Ovary (tissue), 7 donors: ENCODE measurements at regions not wholly inside any gene's neighbourhood (a gene's known extent, or its start where the extent isn't known, plus 50 kb on each side); places are given as distances from the start of the nearest gene placed in this dataset.

Source experiments
- DNase-seq, 5 donors: peaks; one replicate each; pipeline ENCODE4 v3.0.0-alpha.2; 2019 to 2020
- H3K27ac ChIP-seq, 2 donors: fragments of 200-600 bp; one replicate each; pipeline versions ENCODE4 v1.5.1 to v1.8.0; 2019 to 2022
- H3K27me3 ChIP-seq: fragments of 200-600 bp; one replicate; pipeline ENCODE4 v1.8.0; 2022
- H3K36me3 ChIP-seq: fragments of 200-600 bp; sonication (generic); one replicate; pipeline ENCODE4 v1.5.1; 2019
- H3K4me1 ChIP-seq: one replicate; pipeline ENCODE4 v1.8.1; 2013; ENCODE audit warnings: mild to moderate bottlenecking, moderate library complexity; ENCODE audit not compliant: insufficient read depth
- H3K4me3 ChIP-seq: fragments of 200-600 bp; sonication (generic); one replicate; pipeline ENCODE4 v1.5.1; 2017
- H3K9me3 ChIP-seq, 2 donors: fragments of 200-600 bp in 1 of 2; sonication (generic) in 1 of 2; one replicate each; pipeline versions ENCODE4 v1.5.1 to v1.8.1; 2013 to 2019; ENCODE audit warnings: mild to moderate bottlenecking in 1 of 2, moderate library complexity in 1 of 2
- EP300 ChIP-seq: sonication (generic); formaldehyde crosslinking; IDR thresholded peaks from one replicate; pipeline ENCODE4 v1.6.1; 2017; ENCODE audit warnings: antibody characterized with exemption
- POLR2A ChIP-seq: fragments of 450-650 bp; IDR thresholded peaks from one replicate; pipeline ENCODE4 v1.6.1; 2017; ENCODE audit warnings: antibody characterized with exemption, mild to moderate bottlenecking, moderate library complexity
- WGBS, 3 donors: extraction: QIAGEN DNeasy Blood & Tissue Kit in 1 of 3; methylation state at CpG; one replicate each; pipeline versions ENCODE4 v1.1.5 to v1.1.7; 2013 to 2017; 5-methylcytosine and 5-hydroxymethylcytosine counted together
- intact Hi-C, 4 donors: fragments of 100-400 bp; cut with DNase I; formaldehyde crosslinking; loops; one replicate each; pipeline versions ENCODE4 v1.11.0 to v1.15.1; 2022 to 2023
- TF ChIP-seq, protein P1 (sequence below), 3 donors: fragments of 450-650 bp in 2 of 3; fragments of 200-600 bp in 1 of 3; IDR thresholded peaks; one replicate each; pipeline versions ENCODE4 v1.5.1 to v1.8.0; 2016 to 2022; ENCODE audit warnings: antibody characterized with exemption in 3 of 3, mild to moderate bottlenecking in 1 of 3
- donor health status: DM: no; HTN: no; CAD: no; lungs with moderate emphysema.
- donor health status: DM: no; HTN: no; CAD: no.
- donor health status: Bipolar disorder and iron deficiency.
- donor health status: DM: no; HTN: no; CAD: no.
- donor health status: DM: yes; HTN: yes; CAD: no.

DNA sequence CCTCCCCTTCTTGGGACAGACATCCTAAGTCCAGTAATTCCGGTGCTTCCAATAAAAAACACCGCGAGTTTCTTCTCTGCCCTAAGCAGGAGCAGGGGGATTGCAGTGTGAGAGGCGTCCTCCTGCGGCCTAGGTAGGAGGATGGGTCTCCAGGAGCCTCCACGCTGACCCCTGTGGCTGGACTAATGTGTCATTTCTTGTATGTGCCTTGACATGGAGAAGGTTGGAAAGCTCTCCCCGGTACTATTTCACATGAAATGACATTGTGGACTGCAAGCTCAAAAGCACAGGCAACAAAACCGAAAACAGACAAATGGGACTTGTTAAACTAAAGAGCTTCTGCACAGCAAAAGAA is 66.6 kb upstream of the ENPP6 start:
- no peaks in the 10 kb centered on the region for H3K9me3 ChIP-seq
- no peak overlapping the region for H3K4me3 ChIP-seq
- H3K36me3 ChIP-seq: no peaks in the 10 kb centered on the region
- no peak overlapping the region for H3K27ac ChIP-seq
- H3K27me3 ChIP-seq: no peaks in the 10 kb centered on the region
- WGBS, 3 donors: 80 to 89% (median 80%) methylated on average over 8 of the region's 8 CpGs
- TF ChIP-seq, protein P1, sequence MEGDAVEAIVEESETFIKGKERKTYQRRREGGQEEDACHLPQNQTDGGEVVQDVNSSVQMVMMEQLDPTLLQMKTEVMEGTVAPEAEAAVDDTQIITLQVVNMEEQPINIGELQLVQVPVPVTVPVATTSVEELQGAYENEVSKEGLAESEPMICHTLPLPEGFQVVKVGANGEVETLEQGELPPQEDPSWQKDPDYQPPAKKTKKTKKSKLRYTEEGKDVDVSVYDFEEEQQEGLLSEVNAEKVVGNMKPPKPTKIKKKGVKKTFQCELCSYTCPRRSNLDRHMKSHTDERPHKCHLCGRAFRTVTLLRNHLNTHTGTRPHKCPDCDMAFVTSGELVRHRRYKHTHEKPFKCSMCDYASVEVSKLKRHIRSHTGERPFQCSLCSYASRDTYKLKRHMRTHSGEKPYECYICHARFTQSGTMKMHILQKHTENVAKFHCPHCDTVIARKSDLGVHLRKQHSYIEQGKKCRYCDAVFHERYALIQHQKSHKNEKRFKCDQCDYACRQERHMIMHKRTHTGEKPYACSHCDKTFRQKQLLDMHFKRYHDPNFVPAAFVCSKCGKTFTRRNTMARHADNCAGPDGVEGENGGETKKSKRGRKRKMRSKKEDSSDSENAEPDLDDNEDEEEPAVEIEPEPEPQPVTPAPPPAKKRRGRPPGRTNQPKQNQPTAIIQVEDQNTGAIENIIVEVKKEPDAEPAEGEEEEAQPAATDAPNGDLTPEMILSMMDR (IDR thresholded peaks at IDR 0.05): no peak
- TF ChIP-seq EP300 (no peak), POLR2A (no peak)
- no peak for DNase-seq
- H3K4me1 ChIP-seq: peaks cover 8% of the 10 kb centered on the region
- intact Hi-C loops: loop anchor here (10.0 kb wide), 4 partner anchors 60 to 250 kb away; partner anchors contain the start of gene IRF2 (in 2 of the 4)

- Histone ChIP-seq H3K27me3 (no peaks in the 10 kb centered on the region), H3K4me3 (no peak overlapping the region), H3K27ac (no peak overlapping the region), H3K4me1 (peaks cover 5% of the 10 kb centered on the region), H3K36me3 (no peaks in the 10 kb centered on the region), H3K9me3 (no peaks in the 10 kb centered on the region)
- TF ChIP-seq EP300 (no peak), POLR2A (no peak)
- TF ChIP-seq, protein P1 (IDR thresholded peaks at IDR 0.05): no peak
- 88 to 91% (median 88%) methylated on average over 23 to 28 of the region's 28 CpGs for WGBS, 3 donors
- intact Hi-C loops: loop anchor here (10.0 kb wide), 4 partner anchors 61 to 251 kb away; partner anchors contain the start of gene IRF2 (in 2 of the 4)
- DNase-seq: no peak
Measured at GRCh38 chr4:184283659-184284335, 66.1 kb upstream of the ENPP6 start.

- intact Hi-C loops: loop anchor here (10.0 kb wide), 4 partner anchors 62 to 252 kb away; partner anchors contain the start of gene IRF2 (in 2 of the 4)
Measured at GRCh38 chr4:184282895-184283654, 65.4 kb upstream of the ENPP6 start.

GRCh38 chr4:184282251-184282713 is 64.6 kb upstream of the ENPP6 start:
- TF ChIP-seq EP300: no peak
- TF ChIP-seq, protein P1 (IDR thresholded peaks at IDR 0.05): no peak
- TF ChIP-seq POLR2A: no peak
- Histone ChIP-seq H3K4me1 (peaks cover 2% of the 10 kb centered on the region), H3K4me3 (no peak overlapping the region), H3K9me3 (no peaks in the 10 kb centered on the region), H3K27ac (no peak overlapping the region), H3K27me3 (no peaks in the 10 kb centered on the region), H3K36me3 (no peaks in the 10 kb centered on the region)
- DNase-seq: no peak
- 81 to 89% (median 89%) methylated on average over 8 of the region's 8 CpGs for WGBS, 3 donors
- intact Hi-C loops: loop anchor here (10.0 kb wide), 4 partner anchors 63 to 253 kb away; partner anchors contain the start of gene IRF2 (in 2 of the 4)

More at GRCh38 chr4:184282895-184283654, 65.4 kb upstream of the ENPP6 start:
- H3K4me1 ChIP-seq: peaks cover 3% of the 10 kb centered on the region
- no peaks in the 10 kb centered on the region for H3K27me3 ChIP-seq
- 89 to 94% (median 94%) methylated on average over 9 of the region's 9 CpGs for WGBS, 3 donors
- H3K36me3 ChIP-seq: no peaks in the 10 kb centered on the region
- no peak overlapping the region for H3K4me3 ChIP-seq
- no peak overlapping the region for H3K27ac ChIP-seq
- no peaks in the 10 kb centered on the region for H3K9me3 ChIP-seq
- TF ChIP-seq EP300 (no peak), POLR2A (no peak)
- TF ChIP-seq, protein P1 (IDR thresholded peaks at IDR 0.05): no peak
- DNase-seq: no peak
